ENCODE measurements at regions not wholly inside any gene's neighbourhood (a gene's known extent, or its start where the extent isn't known, plus 50 kb on each side); places are given as distances from the start of the nearest gene placed in this dataset.

DNA sequence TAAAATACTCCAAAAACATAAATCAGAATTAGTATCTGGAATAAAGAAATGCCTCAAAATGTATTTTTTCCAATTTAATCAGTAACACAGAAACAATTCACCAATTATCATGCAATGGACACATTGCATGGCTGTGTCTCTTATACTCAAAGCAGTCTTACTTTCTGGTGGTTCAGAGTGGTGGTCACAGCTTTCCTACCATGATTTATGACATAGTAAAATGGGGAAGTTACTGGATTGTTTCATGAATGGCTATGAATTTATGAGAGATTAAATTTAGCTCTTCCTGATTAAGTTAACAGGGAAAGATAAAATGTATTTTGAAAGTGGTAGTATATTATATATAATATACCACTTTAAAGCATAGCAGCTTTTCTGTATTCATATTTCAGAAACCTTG lies 331.5 kb upstream of the MAP3K7 start:
- no peak for DNase-seq (ENCODE audit: low read depth)

DNA sequence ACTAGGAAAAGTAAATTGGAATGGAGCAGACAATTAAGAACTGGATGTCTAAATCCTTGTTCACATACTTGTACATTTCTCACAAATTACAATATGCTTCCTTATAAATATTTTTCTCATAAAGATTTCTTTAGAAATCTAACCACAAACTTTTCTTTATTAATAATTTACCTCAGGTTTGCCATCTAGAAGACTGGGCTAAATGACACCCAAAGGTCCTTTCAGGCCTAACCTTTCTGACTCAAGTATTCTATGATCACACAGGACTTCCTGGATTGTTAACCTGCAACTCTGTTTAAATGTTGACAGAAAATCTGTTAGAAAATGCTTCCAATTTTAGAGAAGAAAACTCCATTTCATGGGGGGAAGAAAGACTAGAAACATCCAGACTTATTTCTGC lies 330.5 kb upstream of the MAP3K7 start:
- no peak for DNase-seq (ENCODE audit: low read depth)

DNA sequence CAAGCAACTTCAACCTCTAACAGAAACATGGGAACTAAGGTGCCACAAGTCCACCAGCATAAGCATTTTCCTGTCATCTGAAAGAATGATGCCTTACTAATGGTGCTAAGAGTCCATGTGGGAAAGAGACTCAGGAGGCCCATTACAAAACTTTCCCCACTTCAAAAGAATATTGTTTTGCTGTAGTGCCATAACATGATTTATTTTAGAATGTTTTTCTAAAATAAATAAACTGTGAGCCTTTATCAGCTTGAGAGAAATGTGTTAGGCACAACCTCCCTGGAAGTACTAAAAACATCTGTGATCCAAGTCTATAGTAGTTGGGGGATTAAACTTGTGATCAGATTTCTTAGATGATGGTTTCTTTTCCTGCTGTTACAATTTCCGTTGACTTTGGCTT lies 330.1 kb upstream of the MAP3K7 start:
- no peak for DNase-seq (ENCODE audit: low read depth)

DNA sequence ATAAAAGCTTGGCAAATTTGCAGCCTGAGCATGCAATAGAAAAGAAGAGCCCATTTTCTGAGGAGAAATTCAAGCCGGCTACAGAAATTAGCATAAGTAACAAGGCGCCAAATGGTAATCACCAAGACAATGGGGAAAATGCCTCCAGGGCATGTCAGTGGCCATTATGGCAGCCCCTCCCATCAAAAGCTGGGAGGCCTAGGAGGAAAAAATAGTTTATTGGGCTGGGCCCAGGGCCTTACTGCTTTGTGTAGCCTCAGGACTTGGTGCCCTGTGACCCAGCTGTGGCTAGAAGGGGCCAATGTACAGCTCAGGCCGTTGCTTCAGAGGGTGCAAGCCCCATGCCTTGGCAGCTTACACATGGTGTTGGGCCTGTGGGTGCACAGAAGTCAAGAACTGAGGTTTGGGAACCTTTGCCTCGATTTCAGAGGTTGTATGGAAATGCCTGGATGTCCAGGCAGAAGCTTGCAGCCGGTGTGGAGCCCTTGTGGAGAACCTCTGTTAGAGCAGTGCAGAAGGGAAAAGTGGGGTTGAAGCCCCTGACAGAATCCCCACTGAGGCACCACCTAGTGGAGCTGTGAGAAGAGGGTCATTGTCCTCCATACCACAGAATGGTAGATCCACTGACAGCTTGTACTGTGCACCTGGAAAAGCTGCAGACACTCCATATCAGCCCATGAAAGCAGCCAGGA lies 328.5 kb upstream of the MAP3K7 start:
- no peak for DNase-seq (ENCODE audit: low read depth)

DNA sequence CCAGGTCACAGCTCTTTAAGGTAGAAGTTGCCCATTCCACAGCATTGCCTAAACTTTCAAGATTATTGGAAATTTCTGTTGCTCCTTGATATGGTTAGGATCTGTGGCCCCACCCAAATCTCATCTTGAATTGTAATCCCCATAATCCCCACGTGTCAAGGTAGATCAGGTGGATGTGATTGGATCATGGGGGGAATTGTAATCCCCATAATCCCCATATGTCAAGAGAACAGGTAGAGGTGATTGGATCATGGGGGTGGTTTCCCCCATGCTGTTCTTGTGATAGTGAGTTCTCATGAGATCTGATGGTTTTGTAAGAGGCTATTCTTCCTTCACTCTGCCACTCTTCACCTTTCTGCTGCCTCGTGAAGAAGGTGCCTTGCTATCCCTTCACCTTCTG lies 327.4 kb upstream of the MAP3K7 start:
- DNase-seq (ENCODE audit: low read depth) = no peak

DNA sequence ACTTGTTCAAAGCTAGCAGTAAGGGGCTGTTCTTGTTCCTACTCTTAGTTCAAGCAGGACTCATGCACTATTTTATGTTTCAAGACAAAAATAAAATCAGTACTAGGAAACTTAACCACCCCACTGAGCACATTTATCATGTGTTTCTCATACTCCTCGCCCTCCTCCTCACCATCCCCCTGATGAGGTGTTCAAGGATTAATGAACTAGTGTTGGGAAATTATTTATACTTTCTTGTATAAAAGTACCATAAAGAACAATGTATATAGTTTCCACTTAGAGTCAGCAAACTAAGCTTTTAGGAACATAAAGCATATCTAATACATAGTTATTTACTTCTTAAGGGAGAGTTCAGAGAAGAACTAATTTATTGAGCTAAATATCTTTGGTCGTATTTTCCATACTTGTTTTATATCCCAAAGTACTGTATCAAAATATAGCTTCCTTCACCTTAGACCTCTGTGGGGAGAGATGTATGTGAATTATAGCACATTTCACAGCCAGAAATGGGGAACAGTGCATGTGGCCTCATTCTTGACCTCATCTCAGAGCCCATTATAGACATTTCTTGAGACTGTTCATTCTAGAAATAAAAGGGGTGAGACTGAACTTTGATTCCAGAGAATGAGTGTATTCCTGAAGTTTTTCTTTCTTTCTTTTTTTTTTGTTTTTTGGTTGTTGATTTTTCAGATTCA lies 326.5 kb upstream of the MAP3K7 start:
- DNase-seq (ENCODE audit: low read depth) = no peak

DNA sequence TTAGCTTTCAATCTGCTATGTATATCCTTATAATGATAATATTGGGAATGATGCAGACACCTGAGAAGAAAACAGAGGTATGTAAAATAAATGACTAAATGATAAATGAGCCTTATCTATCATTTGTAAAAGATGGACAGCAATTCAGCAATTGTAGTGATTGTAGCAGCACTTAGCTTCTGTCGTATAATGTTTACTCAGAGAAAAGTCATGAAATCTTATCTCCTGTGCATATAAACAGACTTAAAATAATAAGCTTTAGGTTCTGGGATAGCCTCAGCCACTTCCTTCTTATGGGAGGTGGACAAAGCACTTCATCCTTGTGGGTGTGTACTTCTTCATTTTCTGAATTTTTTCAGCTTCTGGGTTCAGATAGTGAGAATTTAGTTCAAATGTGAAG lies 324.8 kb upstream of the MAP3K7 start:
- no peak for DNase-seq (ENCODE audit: low read depth)

DNA sequence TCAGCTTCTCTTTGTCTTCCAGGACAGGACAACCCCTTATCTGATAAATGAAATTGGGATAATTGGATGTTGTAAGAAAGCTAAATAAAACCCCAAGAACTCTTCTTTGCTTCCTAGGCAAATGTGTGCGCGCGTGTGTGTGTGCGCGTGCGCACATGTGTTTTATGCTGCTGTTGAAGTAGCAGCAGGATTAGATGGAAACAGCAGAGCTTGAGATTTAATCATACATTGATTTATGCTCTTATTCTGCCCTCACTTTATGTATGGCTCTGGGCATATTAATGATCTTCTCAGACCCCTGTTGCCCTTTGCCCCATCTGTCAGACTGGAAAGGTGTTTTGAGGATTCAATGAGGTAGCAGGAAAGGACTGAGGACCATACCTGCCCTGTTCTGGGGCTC lies 324.0 kb upstream of the MAP3K7 start:
- no peak for DNase-seq (ENCODE audit: low read depth)

DNA sequence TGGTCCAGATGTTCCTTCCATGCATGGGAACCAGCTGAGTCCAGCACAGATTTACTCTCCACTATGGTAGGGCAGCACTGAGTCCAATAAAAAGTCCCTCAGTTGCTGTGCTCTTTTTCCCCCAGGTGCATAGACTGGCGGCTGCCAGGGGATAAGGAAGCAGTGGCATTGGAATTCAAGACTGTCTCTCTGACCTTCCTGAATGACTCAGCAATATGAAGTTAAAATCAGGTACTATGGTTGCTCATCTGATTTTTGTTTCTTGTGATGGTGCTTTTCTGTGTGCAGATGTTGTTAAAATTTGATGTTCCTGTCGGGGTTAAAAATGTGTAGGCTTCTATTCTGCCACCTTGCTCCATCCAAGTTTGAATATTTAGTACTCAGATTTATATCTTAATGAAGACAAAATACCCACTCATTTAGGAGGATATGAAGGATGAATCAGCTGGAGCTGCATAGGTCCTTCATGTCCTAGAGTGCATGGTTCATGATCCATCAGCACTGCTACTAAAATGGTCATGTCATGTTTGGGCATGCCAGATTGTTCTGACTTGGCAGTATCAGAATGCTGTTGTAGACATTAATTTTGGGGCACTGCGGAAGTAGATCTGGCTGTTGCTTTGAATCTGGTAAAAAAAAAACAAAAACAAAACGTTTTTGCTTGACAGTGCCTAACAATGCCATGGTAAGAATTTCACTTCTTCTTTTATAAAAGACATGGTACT lies 321.2 kb upstream of the MAP3K7 start:
- DNase-seq (ENCODE audit: low read depth) = no peak

DNA sequence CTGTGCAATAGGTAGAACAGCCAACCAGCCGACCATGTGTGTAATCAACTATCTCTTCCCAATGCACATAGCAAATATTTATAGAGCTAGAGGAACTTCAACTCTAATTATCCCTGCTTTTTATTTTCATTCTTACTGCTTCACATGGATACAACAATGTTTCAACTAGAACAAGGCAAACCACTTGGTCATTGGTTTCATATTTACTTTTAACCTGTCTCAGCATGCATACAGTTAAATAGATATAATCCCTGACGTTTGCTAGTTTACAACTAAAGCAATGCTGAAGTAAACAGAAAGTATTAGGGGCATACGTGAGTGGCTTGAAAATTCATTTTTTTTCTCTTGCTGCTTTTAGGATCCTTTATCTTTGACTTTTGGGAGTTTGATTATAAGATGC lies 318.5 kb upstream of the MAP3K7 start:
- no peak for DNase-seq (ENCODE audit: low read depth)

DNA sequence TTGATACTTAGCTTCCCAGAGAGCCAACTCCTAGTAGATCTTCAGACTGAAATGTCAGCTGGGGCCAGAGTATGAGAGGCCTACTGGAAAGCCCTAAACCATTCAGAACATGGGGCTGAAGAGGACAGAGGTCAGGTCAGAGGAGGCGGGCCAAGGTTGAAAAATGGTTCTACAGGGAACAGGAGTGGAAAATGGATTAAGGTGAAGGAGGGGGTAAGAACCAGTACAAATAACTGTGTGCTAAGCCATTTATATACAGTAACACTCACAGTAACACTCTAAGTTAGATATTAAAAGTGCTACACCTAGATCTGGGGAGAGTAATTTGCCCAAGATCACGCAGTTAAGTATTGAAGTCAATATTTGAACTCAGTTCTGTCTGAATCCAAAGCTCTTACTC lies 313.2 kb upstream of the MAP3K7 start:
- DNase-seq (ENCODE audit: low read depth) = no peak

DNA sequence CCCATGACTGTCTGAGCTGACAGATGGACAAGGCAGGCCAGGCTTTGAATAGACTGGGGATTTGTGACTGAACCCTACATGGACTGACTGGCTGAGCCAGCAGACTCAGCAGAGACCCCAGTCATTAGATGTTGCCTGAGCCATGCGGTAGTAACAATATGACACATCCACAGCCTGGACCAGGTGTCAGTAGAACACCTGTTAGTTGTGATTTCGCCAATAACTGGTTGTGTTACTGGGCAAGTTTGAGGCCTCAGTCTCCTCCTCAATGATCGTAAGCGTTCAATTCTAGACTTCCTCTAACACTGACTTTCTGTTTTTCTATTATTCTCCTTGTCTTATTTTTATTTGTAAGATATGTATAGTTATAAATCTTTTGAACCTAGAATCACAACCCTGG lies 311.9 kb upstream of the MAP3K7 start:
- no peak for DNase-seq (ENCODE audit: low read depth)

DNA sequence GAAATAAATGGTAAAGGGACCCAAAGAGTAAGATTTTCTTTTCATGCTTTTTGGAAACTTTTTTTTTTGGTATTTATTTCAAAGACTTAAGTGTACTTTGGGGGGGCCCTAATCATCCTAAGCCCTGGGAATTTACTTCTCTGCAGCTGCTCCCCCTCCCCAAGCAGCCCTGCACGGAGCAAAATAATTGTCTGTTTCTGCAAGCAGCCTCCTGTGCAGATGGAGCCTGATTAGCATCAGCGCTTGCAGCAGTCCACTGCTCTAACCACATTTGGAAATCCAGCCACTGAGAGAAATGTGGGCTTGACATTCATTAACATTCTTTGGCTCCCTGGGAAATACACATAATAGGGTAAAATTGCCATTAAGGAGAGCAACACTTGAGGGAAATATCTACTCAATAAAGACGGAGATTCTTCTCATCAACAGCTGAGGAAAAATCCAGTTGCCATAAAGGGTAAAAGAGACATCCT lies 309.2 kb upstream of the MAP3K7 start:
- DNase-seq (ENCODE audit: low read depth) = no peak

DNA sequence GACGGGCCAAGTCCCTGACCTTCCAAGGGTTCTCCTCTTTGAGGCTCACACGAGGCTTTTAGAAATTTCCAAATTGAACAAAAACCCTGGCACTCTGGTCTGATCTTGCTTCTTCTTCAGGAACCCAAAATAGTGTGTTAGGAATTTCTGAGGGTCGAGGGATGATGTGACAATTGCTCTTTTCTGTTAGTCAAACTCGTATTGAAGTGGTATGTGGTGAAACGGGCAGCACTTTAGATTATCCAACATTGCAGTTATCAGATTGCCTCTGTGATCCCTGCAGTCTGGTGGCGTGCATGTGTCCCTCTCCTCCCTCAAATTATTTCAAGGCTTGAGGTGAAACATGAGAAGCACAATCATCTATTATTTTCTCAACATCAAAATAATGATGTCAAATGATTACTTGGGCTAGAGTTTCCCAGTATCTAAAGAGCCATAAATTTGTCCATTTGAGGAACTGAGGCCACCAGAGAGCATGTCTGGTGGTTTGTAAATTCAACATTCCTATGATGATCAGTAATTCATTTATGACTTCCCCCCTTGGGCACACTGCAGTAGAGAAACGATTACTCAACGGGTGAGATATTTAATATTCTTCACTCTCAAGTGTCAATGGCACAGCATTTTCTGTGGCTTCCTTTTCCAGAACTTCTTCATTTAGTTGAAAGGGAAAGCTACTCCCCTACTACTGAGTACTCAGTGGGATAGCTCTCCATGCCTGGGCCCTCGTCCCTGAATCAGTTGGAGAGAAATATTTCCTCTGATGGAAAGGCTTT lies 308.6 kb upstream of the MAP3K7 start:
- no peak for DNase-seq (ENCODE audit: low read depth)

DNA sequence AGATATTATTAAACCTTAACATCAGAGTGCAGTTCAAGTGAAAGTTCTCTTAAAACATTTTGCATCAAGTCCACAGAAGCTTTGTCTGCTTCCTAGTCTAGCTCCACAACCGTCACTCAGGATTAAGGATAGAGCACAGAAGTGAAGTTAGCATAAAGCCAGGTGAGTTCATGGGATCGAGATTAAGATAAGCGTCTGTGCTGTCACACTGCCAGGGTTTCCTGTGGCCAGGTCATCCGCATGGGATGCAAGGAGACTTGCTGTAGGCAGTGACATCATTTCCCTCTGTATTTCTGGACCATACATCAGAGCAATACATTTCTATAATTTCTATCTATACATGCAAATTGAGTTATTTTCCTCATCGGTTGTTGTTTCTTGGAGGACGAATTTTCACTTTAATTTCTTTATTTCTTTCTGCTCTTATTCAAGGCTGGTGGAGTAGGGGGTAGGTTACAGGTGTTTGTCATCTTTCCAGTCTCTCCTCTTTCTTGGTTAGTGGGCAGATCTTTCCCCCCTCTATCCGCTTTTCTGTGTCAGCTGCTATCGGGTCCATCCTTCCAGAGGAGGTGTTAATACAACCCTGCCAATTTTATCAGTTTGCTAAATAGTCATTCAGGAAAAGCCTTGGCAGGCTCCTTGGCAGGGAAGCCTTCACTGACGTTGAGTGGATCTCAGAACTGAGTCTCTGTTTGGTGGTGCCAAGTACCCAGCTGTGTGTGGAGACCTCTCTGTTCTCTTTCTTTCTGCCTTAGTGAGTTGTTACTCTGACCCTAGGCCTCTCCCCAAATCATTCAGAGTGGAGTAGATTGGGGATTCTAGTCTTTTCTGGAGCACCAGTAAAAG lies 307.6 kb upstream of the MAP3K7 start:
- DNase-seq (ENCODE audit: low read depth) = no peak

DNA sequence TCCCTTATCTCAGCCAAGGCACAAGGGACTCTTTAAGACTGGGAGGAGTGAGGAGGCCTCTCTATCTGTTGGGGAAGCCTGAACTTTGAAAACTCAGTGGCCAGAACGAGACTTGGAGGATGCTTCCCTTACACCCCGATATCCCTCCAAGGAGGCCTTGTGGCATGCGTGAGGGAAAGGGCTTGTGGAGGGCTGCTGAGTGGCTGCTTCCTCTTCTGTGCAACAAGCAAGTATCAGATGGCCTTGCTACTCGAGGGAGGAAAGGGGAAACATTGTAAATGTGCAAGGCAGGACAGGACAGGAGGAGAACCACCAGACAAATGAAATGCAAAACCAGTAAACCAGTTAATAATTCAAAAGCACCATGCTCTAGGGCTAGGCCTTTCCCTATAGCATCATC lies 306.5 kb upstream of the MAP3K7 start:
- DNase-seq (ENCODE audit: low read depth) = no peak

DNA sequence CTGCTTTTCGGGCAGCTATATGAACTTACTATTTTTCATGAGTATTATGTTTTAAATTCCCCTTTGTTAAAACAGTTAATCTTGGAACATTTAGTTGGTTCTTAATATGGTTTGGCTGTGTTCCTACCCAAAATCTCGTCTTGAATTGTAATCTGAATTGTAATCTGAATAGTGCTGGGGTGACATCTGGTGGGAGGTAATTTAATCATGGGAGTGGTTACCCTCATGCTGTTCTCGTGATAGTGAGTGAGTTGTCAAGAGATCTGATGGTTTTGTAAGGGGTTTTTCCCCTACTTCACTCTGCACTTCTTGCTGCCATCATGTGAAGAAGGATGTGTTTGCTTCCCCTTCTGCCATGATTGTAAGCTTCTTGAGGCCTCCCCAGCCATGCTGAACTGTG lies 305.4 kb upstream of the MAP3K7 start:
- no peak for DNase-seq (ENCODE audit: low read depth)

DNA sequence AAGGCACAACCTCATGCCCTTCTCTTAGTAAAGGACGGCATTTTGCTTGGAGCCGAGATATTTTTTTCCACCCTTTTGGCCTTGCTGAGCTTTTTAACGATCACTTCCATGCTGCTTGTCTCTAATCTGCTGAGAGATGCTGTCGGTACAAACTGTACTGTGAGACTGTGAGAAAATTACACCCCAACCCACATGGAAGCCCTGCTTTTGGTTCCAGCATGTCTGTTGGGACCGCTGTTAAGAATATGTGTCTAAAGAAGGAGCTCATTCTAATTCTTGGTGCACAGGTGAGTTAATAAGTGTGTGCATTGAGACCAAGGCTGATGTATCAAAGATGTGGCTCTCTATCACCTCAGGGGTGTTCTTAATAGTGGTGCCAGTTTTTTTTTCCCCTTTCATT lies 304.5 kb upstream of the MAP3K7 start:
- DNase-seq (ENCODE audit: low read depth) = no peak

DNA sequence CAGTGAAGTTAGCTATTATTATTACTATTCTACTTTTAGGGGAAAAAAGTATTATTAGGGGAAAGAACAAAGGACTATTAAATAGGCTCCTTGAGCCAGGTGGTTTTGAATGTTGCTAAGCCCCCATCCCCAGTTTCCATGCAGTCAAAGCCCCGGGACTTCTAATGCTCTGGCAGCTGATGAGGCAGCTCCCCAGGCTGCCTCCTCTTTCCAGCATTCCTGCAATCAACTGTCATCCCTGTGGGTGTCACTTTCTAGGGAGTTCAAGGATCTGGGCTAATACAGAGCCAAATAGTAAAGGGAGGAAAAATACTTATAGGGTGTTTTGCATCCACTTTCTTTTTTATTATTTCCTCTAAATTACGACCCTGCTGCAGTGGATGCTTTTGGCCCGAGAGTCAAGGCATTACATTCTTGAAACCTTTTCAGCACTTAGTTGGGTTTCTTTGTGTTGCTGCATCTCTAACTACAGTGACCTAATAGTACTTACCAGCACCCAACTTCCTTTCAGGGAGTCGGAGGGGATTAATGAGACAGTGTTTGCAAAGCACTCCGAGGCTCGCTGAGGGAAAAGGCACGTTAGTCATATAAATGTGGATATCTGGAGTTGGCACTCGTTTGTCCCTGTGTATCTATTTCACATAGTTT lies 303.9 kb upstream of the MAP3K7 start:
- no peak for DNase-seq (ENCODE audit: low read depth)

DNA sequence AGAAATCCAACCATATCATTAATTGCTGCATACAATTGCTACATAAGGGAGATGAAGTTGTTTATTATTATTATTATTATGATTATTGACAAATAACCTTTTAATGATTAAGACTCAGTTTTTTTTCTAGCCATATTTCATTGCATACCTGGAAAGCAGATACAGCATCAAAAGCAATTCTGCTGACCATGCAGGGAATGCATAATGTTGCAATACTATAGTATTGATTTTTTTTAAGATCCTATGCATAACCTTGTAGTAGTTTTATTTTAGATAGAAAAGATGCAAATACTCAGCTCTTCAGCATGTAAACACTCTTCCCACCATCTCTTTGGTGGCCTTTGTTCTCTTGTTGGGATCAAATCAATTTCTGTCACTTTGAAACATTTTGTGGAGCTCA lies 300.9 kb upstream of the MAP3K7 start:
- DNase-seq (ENCODE audit: low read depth) = no peak

DNA sequence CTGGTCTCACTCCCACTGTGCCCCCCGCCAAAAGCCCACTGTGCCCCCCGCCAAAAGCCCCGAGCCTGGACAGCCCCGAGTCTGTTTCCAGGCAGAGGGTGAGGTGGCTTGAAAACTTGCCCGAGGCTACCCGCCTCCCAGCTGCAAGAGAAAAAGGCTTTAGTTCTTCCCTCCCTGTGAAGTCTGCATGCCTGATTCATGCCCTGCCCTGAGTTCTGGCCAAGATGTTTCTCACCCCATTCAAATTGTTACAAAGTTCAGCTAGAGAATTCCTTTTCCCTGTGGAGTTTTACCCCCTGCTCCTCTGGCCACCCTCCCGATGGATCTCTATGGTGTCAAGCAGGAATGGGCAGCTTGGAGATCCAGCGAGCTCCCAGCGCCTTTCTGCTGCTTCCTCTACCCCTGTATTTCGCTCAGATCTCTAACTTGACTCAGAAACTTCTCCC lies 298.8 kb upstream of the MAP3K7 start:
- peak; percentile 5 for DNase-seq (ENCODE audit: low read depth)

All from RPMI7951 (cell line).